Nephron (organoid): ENCODE measurements at regions not wholly inside any gene's neighbourhood (a gene's known extent, or its start where the extent isn't known, plus 50 kb on each side); places are given as distances from the start of the nearest gene placed in this dataset.

Experiments used
- H3K27ac Mint-ChIP-seq, 3 experiments: 2 replicates each; pipeline ENCODE4 v1.8.0; 2020; ENCODE audit warnings: mixed read lengths in 3 of 3, mild to moderate bottlenecking in 2 of 3, moderate library complexity in 1 of 3
- H3K27me3 Mint-ChIP-seq: 2 replicates; pipeline ENCODE4 v1.8.0; 2021; ENCODE audit warnings: low read depth, mild to moderate bottlenecking, moderate library complexity, mixed read lengths
- H3K36me3 Mint-ChIP-seq: 2 replicates; pipeline ENCODE4 v1.8.0; 2020; ENCODE audit warnings: low read depth, mixed read lengths
- H3K4me1 Mint-ChIP-seq: 2 replicates; pipeline ENCODE4 v1.8.0; 2020; ENCODE audit warnings: mixed read lengths
- H3K4me3 Mint-ChIP-seq, 3 experiments: 2 replicates each; pipeline ENCODE4 v1.8.0; 2020; ENCODE audit warnings: mild to moderate bottlenecking in 3 of 3, mixed read lengths in 3 of 3, moderate library complexity in 2 of 3
- H3K9me3 Mint-ChIP-seq: 2 replicates; pipeline ENCODE4 v1.8.0; 2020; ENCODE audit warnings: mixed read lengths
- CTCF ChIP-seq, 3 experiments: fragments of 200-600 bp; sonication (generic); IDR thresholded peaks; one replicate each; pipeline ENCODE4 v1.5.0; 2021; ENCODE audit warnings: antibody characterized with exemption in 3 of 3; ENCODE audit not compliant: unreplicated experiment in 3 of 3

GRCh38 chr6:137590684-137591083, 96.5 kb upstream of the OLIG3 start:
- Mint-ChIP-seq H3K27ac (no peak overlapping the region), H3K36me3 (no peaks in the 10 kb centered on the region), H3K27me3 (peaks cover 4% of the 10 kb centered on the region), H3K4me1 (no peaks in the 10 kb centered on the region), H3K4me3 (no peak overlapping the region), H3K9me3 (peaks cover 45% of the 10 kb centered on the region)
- no peak for TF ChIP-seq CTCF (IDR thresholded peaks at IDR 0.05; ENCODE audit: unreplicated experiment in 3 of 3)

- Mint-ChIP-seq H3K27ac (no peak overlapping the region), H3K27me3 (peaks cover 22% of the 10 kb centered on the region), H3K36me3 (no peaks in the 10 kb centered on the region), H3K4me1 (peaks cover 6% of the 10 kb centered on the region), H3K9me3 (peaks cover 2% of the 10 kb centered on the region), H3K4me3 (no peak overlapping the region)
- no peak for TF ChIP-seq CTCF (IDR thresholded peaks at IDR 0.05; ENCODE audit: unreplicated experiment in 3 of 3)
These were observed 107.3 kb upstream of the OLIG3 start for GRCh38 chr6:137601471-137601870.

GRCh38 chr6:137602313-137603197, 108.4 kb upstream of the OLIG3 start:
- Mint-ChIP-seq H3K27me3 (peaks cover 22% of the 10 kb centered on the region), H3K9me3 (peaks cover 2% of the 10 kb centered on the region), H3K36me3 (no peaks in the 10 kb centered on the region), H3K4me3 (no peak overlapping the region), H3K27ac (no peak overlapping the region), H3K4me1 (peaks cover 6% of the 10 kb centered on the region)
- no peak for TF ChIP-seq CTCF (IDR thresholded peaks at IDR 0.05; ENCODE audit: unreplicated experiment in 3 of 3)

- no peak for TF ChIP-seq CTCF (IDR thresholded peaks at IDR 0.05; ENCODE audit: unreplicated experiment in 3 of 3)
- Mint-ChIP-seq H3K4me1 (no peaks in the 10 kb centered on the region), H3K9me3 (peaks cover 3% of the 10 kb centered on the region), H3K27me3 (peaks cover 7% of the 10 kb centered on the region), H3K27ac (no peak overlapping the region), H3K36me3 (no peaks in the 10 kb centered on the region), H3K4me3 (no peak overlapping the region)
These were observed 116.5 kb upstream of the OLIG3 start for GRCh38 chr6:137610702-137611101.

- Mint-ChIP-seq H3K36me3 (no peaks in the 10 kb centered on the region), H3K27me3 (peaks cover 3% of the 10 kb centered on the region), H3K27ac (no peak overlapping the region), H3K9me3 (no peaks in the 10 kb centered on the region), H3K4me3 (no peak overlapping the region), H3K4me1 (no peaks in the 10 kb centered on the region)
- no peak for TF ChIP-seq CTCF (IDR thresholded peaks at IDR 0.05; ENCODE audit: unreplicated experiment in 3 of 3)
These were observed 129.1 kb upstream of the OLIG3 start for GRCh38 chr6:137623293-137623692.
